ENCODE measurements at regions not wholly inside any gene's neighbourhood (a gene's known extent, or its start where the extent isn't known, plus 50 kb on each side); places are given as distances from the start of the nearest gene placed in this dataset.

- no peak for TF ChIP-seq CTCF (IDR thresholded peaks at IDR 0.05)
- TF ChIP-seq TCF7L2 (IDR thresholded peaks at IDR 0.05; ENCODE audit: low read depth, low read length), result no peak
- TF ChIP-seq POLR2AphosphoS5 (IDR thresholded peaks at IDR 0.05; ENCODE audit: low read depth, low read length), result no peak
- no peak for TF ChIP-seq SIN3A (IDR thresholded peaks at IDR 0.05; ENCODE audit: borderline replicate concordance, insufficient read depth, low read depth, low read length)
These were observed 588.8 kb upstream of the PBX1 start for GRCh38 chr1:163970151-163970550.
